B cell (primary cell): ENCODE measurements at regions not wholly inside any gene's neighbourhood (a gene's known extent, or its start where the extent isn't known, plus 50 kb on each side); places are given as distances from the start of the nearest gene placed in this dataset.

ENCODE experiments used
- ATAC-seq: fragments of 200-7000 bp; cut with Tn5 transposase; one replicate; pipeline ENCODE4 v1.10.0; 2021; ENCODE audit warnings: low read depth, mild to moderate bottlenecking, moderate number of reproducible peaks, moderate library complexity
- CTCF ChIA-PET: fragments of 350-600 bp; sonication (Branson Sonifier 250); formaldehyde crosslinking; loops from one replicate; lab custom pipeline; 2021; ENCODE audit warnings: antibody characterized with exemption, inconsistent platforms; lab: Charles Lee
- POLR2A ChIA-PET: fragments of 350-600 bp; sonication (Branson Sonifier 250); formaldehyde crosslinking; loops from one replicate; lab custom pipeline; 2021; ENCODE audit warnings: antibody characterized with exemption; lab: Charles Lee
- DNase-seq: peaks from one replicate; pipeline ENCODE4 v3.0.0; 2013
- H2AFZ ChIP-seq: 2 replicates; pipeline ENCODE4 v1.6.1; 2012; ENCODE audit warnings: mild to moderate bottlenecking, low read depth, low read length; ENCODE audit not compliant: insufficient read depth, poor library complexity, severe bottlenecking
- H3K27ac ChIP-seq, 2 donors: 1 replicate in 1 of 2; 2 replicates in 1 of 2; pipeline ENCODE4 v1.5.1; 2012 to 2013; ENCODE audit warnings: low read length in 2 of 2, mild to moderate bottlenecking in 2 of 2, moderate library complexity in 1 of 2
- H3K27me3 ChIP-seq, 4 experiments: fragments of 200-600 bp in 1 of 4; sonication (generic) in 1 of 4; replicated peaks in 1 of 4; 1 replicate in 2 of 4; 2 replicates in 2 of 4; pipeline versions ENCODE4 v1.6.1 to v1.7.0; 2013 to 2016; ENCODE audit warnings: low read length in 3 of 4, mild to moderate bottlenecking in 2 of 4, mixed read lengths in 1 of 4, moderate library complexity in 1 of 4; ENCODE audit not compliant: insufficient read depth in 4 of 4, control insufficient read depth in 3 of 4; ENCODE audit errors: control extremely low read depth in 1 of 4
- H3K36me3 ChIP-seq, 2 experiments: replicated peaks in 1 of 2; 1 replicate in 1 of 2; 2 replicates in 1 of 2; pipeline versions ENCODE4 v1.6.1 to v1.7.1; 2013; ENCODE audit warnings: low read length in 1 of 2; ENCODE audit not compliant: insufficient read depth in 2 of 2, control insufficient read depth in 1 of 2; ENCODE audit errors: control extremely low read depth in 1 of 2, extremely low read depth in 1 of 2
- H3K4me1 ChIP-seq, 2 donors: fragments of 200-600 bp in 1 of 2; sonication (generic) in 1 of 2; 1 replicate in 1 of 2; 2 replicates in 1 of 2; pipeline versions ENCODE4 v1.5.1 to v1.6.1; 2013 to 2017; ENCODE audit warnings: low read length in 2 of 2; ENCODE audit not compliant: control insufficient read depth in 2 of 2, insufficient read depth in 2 of 2
- H3K4me2 ChIP-seq: replicated peaks from 2 replicates; pipeline ENCODE3; 2012; ENCODE audit warnings: mild to moderate bottlenecking, low read depth, low read length; ENCODE audit not compliant: poor library complexity, severe bottlenecking
- H3K4me3 ChIP-seq, 5 experiments: fragments of 200-600 bp in 1 of 5; sonication (generic) in 1 of 5; 1 replicate in 3 of 5; 2 replicates in 2 of 5; pipeline versions ENCODE4 v1.5.1 to v1.7.0; 2011 to 2016; ENCODE audit warnings: low read length in 4 of 5, mild to moderate bottlenecking in 4 of 5, low read depth in 2 of 5, control low read depth in 1 of 5, moderate library complexity in 1 of 5; ENCODE audit not compliant: insufficient read depth in 1 of 5; ENCODE audit errors: control extremely low read depth in 1 of 5, extremely low read depth in 1 of 5
- H3K79me2 ChIP-seq: fragments of 200-600 bp; sonication (generic); one replicate; pipeline ENCODE4 v1.6.0; 2016; ENCODE audit warnings: low read length; ENCODE audit not compliant: control insufficient read depth, insufficient read depth
- H3K9ac ChIP-seq: fragments of 200-600 bp; sonication (generic); 2 replicates; pipeline ENCODE4 v1.6.1; 2017; ENCODE audit warnings: mild to moderate bottlenecking, low read length, moderate library complexity
- H3K9me3 ChIP-seq, 3 donors: one replicate each; pipeline versions ENCODE4 v1.6.1 to v1.7.1; 2013; ENCODE audit warnings: low read length in 2 of 3; ENCODE audit not compliant: control insufficient read depth in 2 of 3, insufficient read depth in 1 of 3; ENCODE audit errors: control extremely low read depth in 1 of 3
- H4K20me1 ChIP-seq: 2 replicates; pipeline ENCODE4 v1.6.0; 2012; ENCODE audit warnings: mild to moderate bottlenecking, low read length; ENCODE audit not compliant: insufficient read depth, control insufficient read depth, poor library complexity, severe bottlenecking
- H3K27ac Mint-ChIP-seq: one replicate; pipeline ENCODE4 v1.8.0; 2021; ENCODE audit warnings: mixed read lengths
- H3K27me3 Mint-ChIP-seq: one replicate; pipeline ENCODE4 v1.8.0; 2021; ENCODE audit warnings: mixed read lengths
- H3K4me1 Mint-ChIP-seq: one replicate; pipeline ENCODE4 v1.8.0; 2021; ENCODE audit warnings: mixed read lengths
- H3K4me3 Mint-ChIP-seq: one replicate; pipeline ENCODE4 v1.8.0; 2021; ENCODE audit warnings: mixed read lengths
- H3K9me3 Mint-ChIP-seq: one replicate; pipeline ENCODE4 v1.8.0; 2022; ENCODE audit warnings: mixed read lengths; ENCODE audit not compliant: insufficient read depth
- CTCF ChIP-seq: fragments of 200-600 bp; IDR thresholded peaks from one replicate; pipeline ENCODE4 v1.8.0; 2022; ENCODE audit warnings: antibody characterized with exemption, mild to moderate bottlenecking
- EZH2 ChIP-seq: IDR thresholded peaks from 2 replicates; pipeline ENCODE4 v1.6.1; 2012; ENCODE audit warnings: borderline replicate concordance, low read depth, mild to moderate bottlenecking, moderate library complexity, low read length; ENCODE audit not compliant: insufficient read depth, poor library complexity, severe bottlenecking
- WGBS: methylation state at CpG from one replicate; pipeline ENCODE4 v1.1.5; 2013; ENCODE audit warnings: missing lambda C conversion rate; ENCODE audit not compliant: insufficient coverage; 5-methylcytosine and 5-hydroxymethylcytosine counted together
- intact Hi-C: fragments of 100-400 bp; cut with micrococcal nuclease; formaldehyde crosslinking; loops from one replicate; pipeline ENCODE4 v1.10.0; 2022

- ATAC-seq = no peak
- Mint-ChIP-seq H3K4me1 (no peaks in the 10 kb centered on the region), H3K9me3 (no peaks in the 10 kb centered on the region), H3K4me3 (no peak overlapping the region), H3K27me3 (no peaks in the 10 kb centered on the region), H3K27ac (no peak overlapping the region)
- Histone ChIP-seq H3K4me2 (no peak overlapping the region), H3K4me3 (no peak overlapping the region), H3K9ac (no peak overlapping the region), H3K36me3 (no peaks in the 10 kb centered on the region), H2AFZ (no peak overlapping the region), H3K27ac (no peak overlapping the region), H3K9me3 (no peaks in the 10 kb centered on the region), H3K4me1 (no peaks in the 10 kb centered on the region), H4K20me1 (no peaks in the 10 kb centered on the region), H3K79me2 (no peaks in the 10 kb centered on the region), H3K27me3 (no peaks in the 10 kb centered on the region)
- POLR2A ChIA-PET = no interaction called here
- DNase-seq = no peak
- CTCF ChIA-PET = no interaction called here
- no peak for TF ChIP-seq EZH2
- no peak for TF ChIP-seq CTCF
- intact Hi-C loops = no loop called here
- WGBS = no CpG with 5 or more reads among the region's 1 CpG
These were observed 116.0 kb upstream of the HMHB1 start for GRCh38 chr5:143695941-143696340.

GRCh38 chr5:143695244-143695864 is 116.6 kb upstream of the HMHB1 start:
- DNase-seq (no peak), ATAC-seq (no peak)
- H3K4me1 Mint-ChIP-seq = no peaks in the 10 kb centered on the region
- Histone ChIP-seq H3K27me3 (no peaks in the 10 kb centered on the region), H3K9me3 (peaks cover 0 to 4% (median 0%) of the 10 kb centered on the region in 3 donors), H3K4me3 (no peak overlapping the region), H2AFZ (no peak overlapping the region), H4K20me1 (no peaks in the 10 kb centered on the region), H3K9ac (no peak overlapping the region), H3K27ac (no peak overlapping the region), H3K79me2 (no peaks in the 10 kb centered on the region), H3K36me3 (no peaks in the 10 kb centered on the region), H3K4me1 (no peaks in the 10 kb centered on the region), H3K4me2 (no peak overlapping the region)
- no peak overlapping the region for H3K4me3 Mint-ChIP-seq
- TF ChIP-seq CTCF (no peak), EZH2 (no peak)
- CTCF ChIA-PET = no interaction called here
- H3K27ac Mint-ChIP-seq = no peak overlapping the region
- no peaks in the 10 kb centered on the region for H3K9me3 Mint-ChIP-seq
- H3K27me3 Mint-ChIP-seq = no peaks in the 10 kb centered on the region
- POLR2A ChIA-PET = no interaction called here
- 100% methylated on average over 1 of the region's 7 CpGs for WGBS
- intact Hi-C loops = no loop called here
